ENCODE measurements at regions not wholly inside any gene's neighbourhood (a gene's known extent, or its start where the extent isn't known, plus 50 kb on each side); places are given as distances from the start of the nearest gene placed in this dataset.
"Not testable (repeated sequence)": the region's sequence is repeated elsewhere in the genome, so short reads cannot be mapped to it uniquely, and the experiment has no call there.

GRCh38 chr1:149644818-149645217 lies 61.2 kb downstream of the PPIAL4C start:
- TF ChIP-seq SMC3 (IDR thresholded peaks at IDR 0.05; ENCODE audit: low read depth, low read length); RCOR1 (IDR thresholded peaks at IDR 0.05; ENCODE audit: low read length); RAD21 (IDR thresholded peaks at IDR 0.05; ENCODE audit: low read length); CTCF (IDR thresholded peaks at IDR 0.05); JUND (IDR thresholded peaks at IDR 0.05); TAF1 (IDR thresholded peaks at IDR 0.05; ENCODE audit: borderline replicate concordance, low read depth, low read length); USF2 (IDR thresholded peaks at IDR 0.05; ENCODE audit: borderline replicate concordance, low read depth, low read length); MAX (IDR thresholded peaks at IDR 0.05; ENCODE audit: low read depth); RFX5 (IDR thresholded peaks at IDR 0.05; ENCODE audit: low read length); NFIC (IDR thresholded peaks at IDR 0.05; ENCODE audit: borderline replicate concordance); ELF1 (IDR thresholded peaks at IDR 0.05); YY1 (IDR thresholded peaks at IDR 0.05; ENCODE audit: low read depth); MXI1 (IDR thresholded peaks at IDR 0.05; ENCODE audit: low read depth, low read length): not testable (repeated sequence)

Data from SK-N-SH (cell line).